HT1080 (cell line): ENCODE measurements at regions not wholly inside any gene's neighbourhood (a gene's known extent, or its start where the extent isn't known, plus 50 kb on each side); places are given as distances from the start of the nearest gene placed in this dataset. TPM values are rescaled to one million over a fixed set of nuclear protein-coding genes. Genes with fewer than 3 reads are reported as not detected.
"Not testable (repeated sequence)": the region's sequence is repeated elsewhere in the genome, so short reads cannot be mapped to it uniquely, and the experiment has no call there.

Experiments used
- DNase-seq: peaks from one replicate; pipeline ENCODE4 v3.0.0-alpha.2; 2015; ENCODE audit warnings: low read depth
- small RNA-seq: library from RNA; depleted of rRNA; stranded (forward); fragments of <200 nt; gene quantifications from one replicate; pipeline ENCODE3, GENCODE V24; 2014

DNA sequence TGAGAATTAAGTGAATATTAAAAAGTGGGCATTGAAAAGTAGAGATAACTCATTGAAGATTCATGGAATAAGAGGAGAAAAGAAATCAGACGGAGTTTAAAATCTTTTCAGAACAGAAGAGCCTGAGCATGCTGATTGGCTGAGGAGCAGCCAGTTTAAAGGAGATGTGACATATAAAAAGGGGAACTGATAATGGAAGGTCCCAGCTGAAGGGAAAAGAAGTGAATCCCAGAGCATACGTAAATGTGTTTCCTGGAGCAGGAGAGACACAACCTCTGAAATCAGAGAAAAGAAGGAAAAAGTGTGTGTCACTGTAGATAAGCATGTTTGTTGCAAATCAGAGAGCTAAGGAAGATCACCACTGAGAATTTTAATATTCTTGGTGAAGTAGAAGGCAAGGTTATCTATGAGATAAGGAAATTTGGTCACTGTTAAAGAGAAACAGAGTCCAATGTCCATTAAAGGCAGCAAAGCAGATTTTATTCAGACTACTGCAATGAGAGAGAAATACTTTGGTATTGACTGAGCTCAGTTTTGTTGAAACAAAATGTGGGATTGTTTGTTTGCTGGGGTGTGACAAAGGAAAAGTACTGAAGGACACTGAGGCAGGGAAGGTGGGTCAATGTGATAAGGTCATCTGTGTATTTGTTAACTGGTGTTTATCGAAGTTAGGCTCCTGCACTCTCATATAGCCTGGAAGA, 84.6 kb upstream of the WDR72 start:
- DNase-seq, result no peak

DNA sequence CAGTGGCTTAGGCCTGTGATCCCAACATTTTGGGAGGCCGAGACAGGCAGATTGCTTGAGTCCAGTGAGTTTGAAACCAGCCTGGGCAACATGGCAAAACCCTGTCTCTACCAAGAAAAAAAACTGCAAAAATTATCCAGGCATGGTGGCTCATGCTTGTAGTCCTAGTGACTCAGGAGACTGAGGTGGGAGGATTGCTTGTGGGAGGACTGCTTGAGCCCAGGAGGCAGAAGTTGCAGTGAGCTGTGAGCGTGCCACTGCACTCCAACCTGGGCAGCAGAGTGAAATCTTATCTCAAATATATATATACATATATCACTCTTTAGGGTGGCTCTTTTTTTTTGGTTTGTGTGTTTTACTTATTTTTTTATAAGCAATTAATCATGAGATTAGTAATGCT, 83.7 kb upstream of the WDR72 start:
- no peak for DNase-seq

- DNase-seq, result no peak
Observed at GRCh38 chr15:53841651-53842050, 82.2 kb upstream of the WDR72 start.

DNA sequence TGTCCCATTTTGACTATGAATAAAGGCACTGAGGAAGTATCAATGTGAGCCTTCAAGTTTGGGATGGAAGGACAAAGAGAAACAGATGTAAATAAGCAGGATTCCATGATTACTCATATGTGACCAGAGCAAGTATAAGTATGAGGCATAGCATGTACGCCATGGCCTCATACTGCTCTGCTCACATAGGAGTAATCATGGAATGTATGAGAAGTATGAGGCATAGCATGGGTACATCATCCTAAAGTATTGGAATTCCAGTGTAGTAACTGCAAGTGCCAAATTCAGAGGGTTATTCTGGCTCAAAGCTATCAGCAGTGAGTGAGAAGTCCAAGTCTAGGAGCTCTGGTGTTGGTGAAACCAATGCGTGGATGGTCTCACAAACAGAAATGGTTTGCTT, 81.2 kb upstream of the WDR72 start:
- no peak for DNase-seq

- no peak for DNase-seq
Observed at GRCh38 chr15:53837263-53837662, 77.8 kb upstream of the WDR72 start.

- no peak for DNase-seq
Observed at GRCh38 chr15:53836618-53837017, 77.2 kb upstream of the WDR72 start.

GRCh38 chr15:53835309-53835708, 75.8 kb upstream of the WDR72 start:
- DNase-seq, result no peak

DNA sequence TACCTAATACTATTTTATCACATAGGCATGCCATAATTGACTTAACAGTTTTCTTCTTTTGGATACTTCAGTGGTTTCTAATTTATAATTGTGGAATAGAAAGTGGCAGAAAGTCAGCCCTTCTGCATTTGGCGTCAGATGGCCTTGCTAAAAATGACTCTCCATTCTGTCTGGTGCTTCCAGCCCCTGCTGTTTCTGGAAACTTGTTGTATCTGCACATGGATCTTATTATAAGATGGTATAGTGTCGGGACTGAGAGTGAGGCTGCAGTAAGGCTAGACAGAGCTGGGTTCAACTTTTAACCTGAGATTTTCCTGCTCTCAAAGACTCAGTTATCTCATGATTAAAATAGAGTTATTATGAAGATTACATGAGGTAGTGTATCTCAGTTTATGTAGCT, 74.8 kb upstream of the WDR72 start:
- no peak for DNase-seq

- no peak for DNase-seq
Observed at GRCh38 chr15:53833134-53833624, 73.7 kb upstream of the WDR72 start.

DNA sequence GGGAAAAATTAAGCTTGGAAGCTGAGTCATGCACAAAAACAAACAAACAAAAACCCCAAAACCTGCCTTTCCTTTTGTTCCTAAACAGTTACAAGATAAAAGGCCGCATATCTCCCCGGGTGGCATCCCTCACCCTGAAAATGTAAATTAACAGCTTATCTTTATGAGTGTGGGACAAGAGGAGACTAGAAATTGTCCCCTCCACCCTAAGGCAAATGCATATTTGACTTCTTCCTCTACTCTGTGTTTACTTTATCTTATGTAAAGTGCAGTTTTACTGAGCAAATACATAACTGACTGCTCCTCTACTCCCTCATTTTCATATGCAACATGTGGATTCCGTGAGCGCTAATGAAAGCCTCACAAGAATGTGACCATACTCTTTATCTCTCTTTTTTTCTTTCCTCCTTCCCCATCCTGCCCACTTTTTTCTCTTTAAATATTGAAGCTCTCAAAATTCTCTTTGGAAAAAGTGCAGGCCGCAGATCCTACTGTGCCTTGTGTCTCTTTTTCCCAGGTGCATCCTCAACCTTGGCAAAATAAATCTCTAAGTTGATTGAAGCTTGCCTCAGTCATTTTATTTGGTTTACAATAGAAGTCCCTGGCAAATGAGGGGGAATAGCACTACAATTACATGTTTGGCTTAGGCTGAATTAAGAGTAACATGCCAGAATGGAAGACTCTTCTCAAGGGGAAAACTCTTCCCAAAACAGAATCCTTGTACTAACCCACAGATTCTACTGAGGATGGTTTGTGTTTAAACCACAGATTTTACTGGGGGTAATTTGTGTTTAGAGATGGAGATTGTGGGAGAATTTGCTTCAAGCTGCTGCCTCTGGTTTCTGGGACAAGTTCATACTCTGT, 72.7 kb upstream of the WDR72 start:
- no peak for DNase-seq

DNA sequence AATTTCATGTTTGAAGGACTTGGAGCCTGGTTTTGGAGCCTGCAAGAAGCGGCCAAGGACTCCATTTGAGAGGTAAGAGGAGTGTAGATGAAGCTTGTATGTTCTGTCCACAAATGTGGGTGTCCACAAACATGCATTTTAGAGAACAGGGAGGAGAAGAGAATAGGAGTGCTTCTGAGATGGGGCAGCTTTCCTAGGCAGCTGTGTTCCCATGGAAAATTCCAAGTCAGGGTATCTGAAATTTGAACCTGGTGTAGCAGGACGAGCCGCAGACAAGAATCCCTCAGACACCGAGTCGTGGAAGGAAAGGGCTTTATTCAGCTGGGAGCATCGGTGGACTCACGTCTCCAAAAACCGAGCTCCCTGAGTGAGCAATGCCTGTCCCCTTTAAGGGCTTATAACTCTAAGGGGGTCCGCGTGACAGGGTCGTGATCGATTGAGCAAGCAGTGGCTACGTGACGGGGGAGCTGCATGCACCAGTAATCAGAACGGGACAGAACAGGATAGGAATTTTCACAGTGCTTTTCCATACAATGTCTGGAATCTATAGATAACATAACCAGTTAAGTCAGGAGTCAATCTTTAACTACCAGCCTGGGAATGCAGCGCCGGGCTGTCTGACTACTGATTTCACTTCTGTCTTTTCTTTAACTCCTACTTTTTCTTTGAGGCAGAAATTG, 71.4 kb upstream of the WDR72 start:
- no peak for DNase-seq

DNA sequence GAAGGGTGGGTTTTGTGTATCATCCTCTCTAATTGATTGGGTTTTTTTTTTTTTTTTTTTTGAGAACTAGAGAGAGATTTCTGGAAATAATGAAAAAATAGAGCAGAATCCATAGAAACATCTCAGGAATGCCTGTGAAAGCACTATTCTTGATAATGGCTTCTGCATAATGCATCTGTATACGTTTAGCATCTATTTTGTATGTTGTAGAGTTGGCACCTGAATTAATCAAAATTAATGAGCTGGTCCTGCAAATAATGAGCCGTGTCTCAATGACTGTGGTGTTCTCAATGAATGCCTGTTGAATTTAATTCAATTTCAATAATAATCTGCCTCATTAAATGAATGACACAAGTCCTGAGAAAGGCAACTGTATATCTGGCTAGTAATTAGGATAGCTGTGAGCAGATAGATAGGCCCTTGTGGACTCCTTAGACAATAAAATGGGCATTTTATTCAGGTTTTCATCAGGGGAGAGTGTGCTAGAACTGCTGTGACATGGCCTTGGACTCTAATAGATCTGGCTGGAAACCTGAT, 70.5 kb upstream of the WDR72 start:
- no peak for DNase-seq

DNA sequence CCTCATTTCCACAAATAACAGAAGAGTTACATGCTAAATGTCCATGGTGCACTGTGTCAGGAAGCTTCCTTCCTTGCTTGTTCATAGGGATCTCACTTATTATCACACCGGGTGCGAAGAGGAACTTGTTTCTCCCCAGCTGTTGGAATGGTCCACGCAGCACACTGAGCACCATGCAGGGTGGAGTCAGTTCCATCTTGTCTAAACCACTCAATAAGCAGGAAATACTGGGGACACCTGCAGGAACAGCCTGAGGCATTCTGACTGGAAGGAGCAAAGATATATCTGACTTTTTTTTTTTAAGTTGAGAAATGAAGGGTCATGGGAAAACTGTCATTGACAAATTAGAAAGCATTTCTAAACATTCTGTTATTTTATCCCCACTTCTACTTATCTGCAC, 70.0 kb upstream of the WDR72 start:
- no peak for DNase-seq

GRCh38 chr15:53827355-53827754, 67.9 kb upstream of the WDR72 start:
- no peak for DNase-seq

GRCh38 chr15:53811530-53811929, 52.1 kb upstream of the WDR72 start:
- peak; percentile 3 for DNase-seq

DNA sequence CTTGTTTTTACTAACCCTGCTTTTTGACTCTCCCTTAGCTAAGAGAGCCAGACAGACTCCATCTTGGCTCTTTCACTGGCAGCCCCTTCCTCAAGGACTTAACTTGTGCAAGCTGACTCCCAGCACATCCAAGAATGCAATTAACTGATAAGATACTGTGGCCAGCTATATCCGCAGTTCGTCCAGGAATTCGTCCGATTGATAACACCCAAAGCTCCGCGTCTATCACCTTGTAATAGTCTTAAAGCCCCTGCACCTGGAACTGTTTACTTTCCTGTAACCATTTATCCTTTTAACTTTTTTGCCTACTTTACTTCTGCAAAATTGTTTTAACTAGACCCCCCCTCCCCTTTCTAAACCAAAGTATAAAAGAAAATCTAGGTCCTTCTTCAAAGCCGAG, 50.8 kb upstream of the WDR72 start:
- not testable (repeated sequence) for DNase-seq

Small RNA genes lying in the stretch of these regions (small RNA-seq; reads per million reads assigned to genes)
- gene AC084759.1, result not detected
